Heart right ventricle (tissue), 16 donors: ENCODE measurements at regions not wholly inside any gene's neighbourhood (a gene's known extent, or its start where the extent isn't known, plus 50 kb on each side); places are given as distances from the start of the nearest gene placed in this dataset.

ENCODE experiments used
- ATAC-seq, 8 donors: fragments of 200-7000 bp; cut with Tn5 transposase; one replicate each; pipeline ENCODE4 v1.9.1; 2020; ENCODE audit warnings: mild to moderate bottlenecking in 8 of 8, moderate library complexity in 8 of 8, moderate number of reproducible peaks in 1 of 8
- DNase-seq, 2 donors: peaks; one replicate each; pipeline ENCODE4 v3.0.0-alpha.2; 2020
- H3K27ac ChIP-seq, 10 donors: fragments of 200-600 bp; sonication (generic) in 2 of 10; one replicate each; pipeline versions ENCODE4 v1.5.0 to v1.8.0; 2020 to 2022; ENCODE audit warnings: mild to moderate bottlenecking in 3 of 10
- H3K27me3 ChIP-seq, 7 donors: fragments of 200-600 bp; one replicate each; pipeline ENCODE4 v1.8.0; 2021 to 2022; ENCODE audit warnings: mild to moderate bottlenecking in 2 of 7
- H3K36me3 ChIP-seq, 9 donors: fragments of 200-600 bp; sonication (generic) in 1 of 9; one replicate each; pipeline versions ENCODE4 v1.5.0 to v1.8.0; 2020 to 2022; ENCODE audit warnings: mild to moderate bottlenecking in 2 of 9
- H3K4me1 ChIP-seq, 9 donors: fragments of 200-600 bp; sonication (generic) in 1 of 9; one replicate each; pipeline versions ENCODE4 v1.5.0 to v1.8.0; 2020 to 2022; ENCODE audit warnings: mild to moderate bottlenecking in 4 of 9
- H3K4me3 ChIP-seq, 10 donors: fragments of 200-600 bp; sonication (generic) in 2 of 10; one replicate each; pipeline versions ENCODE4 v1.5.0 to v1.8.0; 2020 to 2022; ENCODE audit warnings: mild to moderate bottlenecking in 7 of 10, moderate library complexity in 2 of 10
- H3K9me3 ChIP-seq, 11 donors: fragments of 200-600 bp in 10 of 11; sonication (generic) in 2 of 11; one replicate each; pipeline versions ENCODE4 v1.5.0 to v1.8.0; 2013 to 2022; ENCODE audit warnings: mild to moderate bottlenecking in 2 of 11, control low read depth in 1 of 11, moderate library complexity in 1 of 11
- WGBS, 2 donors: extraction: QIAGEN DNeasy Blood & Tissue Kit; methylation state at CpG; one replicate each; pipeline ENCODE4 v1.1.7; 2013; ENCODE audit warnings: inconsistent platforms in 1 of 2; 5-methylcytosine and 5-hydroxymethylcytosine counted together
- intact Hi-C, 10 donors: fragments of 100-400 bp; cut with DNase I; formaldehyde crosslinking; loops; one replicate each; pipeline versions ENCODE4 v1.11.1 to v1.14.2; 2022
- TF ChIP-seq, protein P1 (sequence below), 9 donors: fragments of 200-600 bp; sonication (generic) in 2 of 9; IDR thresholded peaks; one replicate each; pipeline versions ENCODE4 v1.5.0 to v1.8.0; 2021 to 2022; ENCODE audit warnings: antibody characterized with exemption in 9 of 9, mild to moderate bottlenecking in 5 of 9, moderate library complexity in 1 of 9
- donor health status: Arrhythmogenic right ventricular cardiomyopathy.
- donor health status: ischemic (EF 13 %, LVEDD 7.1; RV severe dilation, severe dysfunction).
- donor health status: healthy with polysubstance abuse.
- donor health status: DM: no; HTN: yes; CAD: no.
- donor health status: DM: no; HTN: no; CAD: no.
- donor health status: ischemic (EF 25% LVEDD 6.9; RV normal size, moderate dysfunction).
- donor health status: ischemic (EF 25% LVEDD 5.7; RV mildly dilated, moderate dysfunction).
- donor health status: healthy.
- donor health status: DM: yes; HTN: yes; CAD: no.
- donor health status: Ischemic cardiomyopathy.
- donor health status: ischemic (EF 35%, LVEDD 5.7; RV mildly dilated, moderate dysfunction).
- donor health status: nonischemic (EF 11% LVEDD 7.7; RV severe dilation, severe dysfunction).
- donor health status: DM: yes; HTN: yes; CAD: no.
- donor health status: PGD.
- donor health status: ischemic (EF 29% LVEDD 5.4; RV normal size, mild dysfunction).
- donor health status: nonischemic (EF 23%, LVEDD 6.1; RV moderate dilation, normal function).

DNA sequence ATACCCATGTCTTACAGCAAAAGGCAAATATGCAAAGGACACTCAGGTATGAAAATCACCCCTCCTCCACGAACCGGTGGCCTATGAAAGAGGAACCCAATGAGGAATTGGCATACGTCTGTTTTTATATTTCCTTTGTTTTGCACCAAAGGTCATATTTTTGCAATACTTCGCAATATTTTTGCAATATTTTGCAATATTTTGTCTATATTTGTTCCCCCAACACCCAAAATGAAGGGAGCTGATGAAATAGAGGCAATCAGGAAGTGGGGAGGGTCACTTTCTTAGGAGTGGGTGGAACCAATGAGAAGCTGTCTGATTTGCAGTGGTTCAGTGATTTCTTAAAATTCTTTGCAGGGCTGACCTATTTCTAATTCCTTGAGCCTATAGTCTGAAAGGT is 296.8 kb upstream of the TSHZ2 start:
- peaks cover 0 to 7% (median 0%) of the 10 kb centered on the region in 7 donors for H3K27me3 ChIP-seq
- TF ChIP-seq, protein P1, sequence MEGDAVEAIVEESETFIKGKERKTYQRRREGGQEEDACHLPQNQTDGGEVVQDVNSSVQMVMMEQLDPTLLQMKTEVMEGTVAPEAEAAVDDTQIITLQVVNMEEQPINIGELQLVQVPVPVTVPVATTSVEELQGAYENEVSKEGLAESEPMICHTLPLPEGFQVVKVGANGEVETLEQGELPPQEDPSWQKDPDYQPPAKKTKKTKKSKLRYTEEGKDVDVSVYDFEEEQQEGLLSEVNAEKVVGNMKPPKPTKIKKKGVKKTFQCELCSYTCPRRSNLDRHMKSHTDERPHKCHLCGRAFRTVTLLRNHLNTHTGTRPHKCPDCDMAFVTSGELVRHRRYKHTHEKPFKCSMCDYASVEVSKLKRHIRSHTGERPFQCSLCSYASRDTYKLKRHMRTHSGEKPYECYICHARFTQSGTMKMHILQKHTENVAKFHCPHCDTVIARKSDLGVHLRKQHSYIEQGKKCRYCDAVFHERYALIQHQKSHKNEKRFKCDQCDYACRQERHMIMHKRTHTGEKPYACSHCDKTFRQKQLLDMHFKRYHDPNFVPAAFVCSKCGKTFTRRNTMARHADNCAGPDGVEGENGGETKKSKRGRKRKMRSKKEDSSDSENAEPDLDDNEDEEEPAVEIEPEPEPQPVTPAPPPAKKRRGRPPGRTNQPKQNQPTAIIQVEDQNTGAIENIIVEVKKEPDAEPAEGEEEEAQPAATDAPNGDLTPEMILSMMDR (IDR thresholded peaks at IDR 0.05): no peak
- ATAC-seq (no peak), DNase-seq (no peak)
- WGBS, 2 donors: 79 to 82% methylated on average over 4 of the region's 4 CpGs
- H3K36me3 ChIP-seq: no peaks in the 10 kb centered on the region
- peaks cover 0 to 6% (median 0%) of the 10 kb centered on the region in 9 donors for H3K4me1 ChIP-seq
- H3K9me3 ChIP-seq: peaks cover 0 to 7% (median 0%) of the 10 kb centered on the region in 11 donors
- no peak overlapping the region for H3K4me3 ChIP-seq
- no peak overlapping the region for H3K27ac ChIP-seq
- intact Hi-C loops: no loop called here

DNA sequence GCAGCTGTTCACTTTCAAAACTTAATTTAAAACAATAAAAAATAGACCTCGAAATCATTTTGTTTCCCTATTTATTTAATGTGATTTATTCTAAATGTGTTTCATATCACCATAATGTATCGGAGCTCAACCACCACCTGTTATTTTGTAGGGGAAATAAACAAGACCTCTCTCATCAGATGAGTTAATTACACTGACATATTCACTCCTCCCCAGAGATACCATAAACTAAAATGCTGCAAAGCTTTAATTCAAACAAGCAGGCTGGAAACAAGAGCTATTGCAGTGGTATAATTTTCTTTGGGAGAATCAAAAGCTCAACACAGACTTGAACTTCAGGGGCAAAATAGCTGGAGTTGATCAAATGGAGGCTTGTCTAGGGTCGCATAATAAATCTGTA is 303.5 kb upstream of the TSHZ2 start:
- no peaks in the 10 kb centered on the region for H3K36me3 ChIP-seq
- intact Hi-C loops: no loop called here
- WGBS, 2 donors: 85 to 89% methylated on average over 3 of the region's 3 CpGs
- H3K4me1 ChIP-seq: no peaks in the 10 kb centered on the region
- no peak for ATAC-seq
- H3K27me3 ChIP-seq: peaks cover 0 to 4% (median 0%) of the 10 kb centered on the region in 7 donors
- H3K9me3 ChIP-seq: peaks cover 0 to 7% (median 0%) of the 10 kb centered on the region in 11 donors
- no peak overlapping the region for H3K4me3 ChIP-seq
- DNase-seq: no peak
- H3K27ac ChIP-seq: no peak overlapping the region
- TF ChIP-seq, protein P1 (IDR thresholded peaks at IDR 0.05): no peak

- ATAC-seq (no peak), DNase-seq (no peak)
- Histone ChIP-seq H3K9me3 (no peaks in the 10 kb centered on the region), H3K27me3 (peaks cover 0 to 4% (median 0%) of the 10 kb centered on the region in 7 donors), H3K27ac (no peak overlapping the region), H3K4me1 (no peaks in the 10 kb centered on the region), H3K4me3 (no peak overlapping the region), H3K36me3 (no peaks in the 10 kb centered on the region)
- TF ChIP-seq, protein P1 (IDR thresholded peaks at IDR 0.05): no peak
- 91 to 95% methylated on average over 5 of the region's 5 CpGs for WGBS, 2 donors
- intact Hi-C loops: no loop called here
Observed at GRCh38 chr20:52667358-52667757, 304.8 kb upstream of the TSHZ2 start.

DNA sequence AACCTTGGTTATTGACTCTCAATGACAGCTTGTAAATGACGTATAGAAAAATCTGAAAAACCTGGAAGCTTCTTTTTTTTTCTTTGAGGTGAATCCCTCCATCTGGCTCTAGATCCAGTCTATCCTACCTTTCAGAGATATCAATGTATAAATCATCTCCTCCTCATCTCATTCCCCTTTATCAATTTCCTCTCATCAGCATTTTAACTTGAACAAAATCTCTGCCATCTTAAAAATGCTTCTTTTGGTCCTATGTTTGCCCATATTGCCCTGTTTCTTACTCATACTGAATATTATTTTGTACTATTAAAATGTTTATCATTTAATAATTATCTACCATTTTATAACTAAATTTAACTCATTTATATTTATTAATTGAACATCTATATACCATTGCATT is 306.7 kb upstream of the TSHZ2 start:
- TF ChIP-seq, protein P1 (IDR thresholded peaks at IDR 0.05): no peak
- 91 to 94% methylated on average over 1 of the region's 1 CpG for WGBS, 2 donors

More for the DNA sequence above, 306.7 kb upstream of the TSHZ2 start:
- DNase-seq (no peak), ATAC-seq (no peak)
- intact Hi-C loops: no loop called here
- Histone ChIP-seq H3K9me3 (no peaks in the 10 kb centered on the region), H3K27ac (no peak overlapping the region), H3K27me3 (peaks cover 0 to 4% (median 0%) of the 10 kb centered on the region in 7 donors), H3K4me3 (no peak overlapping the region), H3K36me3 (no peaks in the 10 kb centered on the region), H3K4me1 (no peaks in the 10 kb centered on the region)
